HL-60 (cell line): ENCODE measurements at regions not wholly inside any gene's neighbourhood (a gene's known extent, or its start where the extent isn't known, plus 50 kb on each side); places are given as distances from the start of the nearest gene placed in this dataset.

ENCODE experiments used
- GABPA ChIP-seq: IDR thresholded peaks from 2 replicates; pipeline ENCODE4 v1.6.1; 2012; ENCODE audit warnings: low read depth
- POLR2AphosphoS5 ChIP-seq: IDR thresholded peaks from 2 replicates; pipeline ENCODE4 v1.6.1; 2012; ENCODE audit warnings: low read depth
- SPI1 ChIP-seq: IDR thresholded peaks from 2 replicates; pipeline ENCODE4 v1.6.1; 2012; ENCODE audit warnings: low read depth, mild to moderate bottlenecking, borderline replicate concordance
- TF ChIP-seq, protein P1 (sequence below): IDR thresholded peaks from one replicate; pipeline ENCODE4 v1.5.1; 2011; ENCODE audit warnings: low read length, control low read depth, inconsistent platforms; ENCODE audit not compliant: insufficient read depth
- TF ChIP-seq, protein P2 (sequence below): IDR thresholded peaks from 2 replicates; pipeline ENCODE4 v1.6.1; 2012; ENCODE audit warnings: low read depth; ENCODE audit not compliant: insufficient replicate concordance

GRCh38 chr5:52661903-52662595 lies 125.7 kb upstream of the ITGA1 start:
- TF ChIP-seq, protein P1, sequence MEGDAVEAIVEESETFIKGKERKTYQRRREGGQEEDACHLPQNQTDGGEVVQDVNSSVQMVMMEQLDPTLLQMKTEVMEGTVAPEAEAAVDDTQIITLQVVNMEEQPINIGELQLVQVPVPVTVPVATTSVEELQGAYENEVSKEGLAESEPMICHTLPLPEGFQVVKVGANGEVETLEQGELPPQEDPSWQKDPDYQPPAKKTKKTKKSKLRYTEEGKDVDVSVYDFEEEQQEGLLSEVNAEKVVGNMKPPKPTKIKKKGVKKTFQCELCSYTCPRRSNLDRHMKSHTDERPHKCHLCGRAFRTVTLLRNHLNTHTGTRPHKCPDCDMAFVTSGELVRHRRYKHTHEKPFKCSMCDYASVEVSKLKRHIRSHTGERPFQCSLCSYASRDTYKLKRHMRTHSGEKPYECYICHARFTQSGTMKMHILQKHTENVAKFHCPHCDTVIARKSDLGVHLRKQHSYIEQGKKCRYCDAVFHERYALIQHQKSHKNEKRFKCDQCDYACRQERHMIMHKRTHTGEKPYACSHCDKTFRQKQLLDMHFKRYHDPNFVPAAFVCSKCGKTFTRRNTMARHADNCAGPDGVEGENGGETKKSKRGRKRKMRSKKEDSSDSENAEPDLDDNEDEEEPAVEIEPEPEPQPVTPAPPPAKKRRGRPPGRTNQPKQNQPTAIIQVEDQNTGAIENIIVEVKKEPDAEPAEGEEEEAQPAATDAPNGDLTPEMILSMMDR = no peak
- TF ChIP-seq, protein P2, sequence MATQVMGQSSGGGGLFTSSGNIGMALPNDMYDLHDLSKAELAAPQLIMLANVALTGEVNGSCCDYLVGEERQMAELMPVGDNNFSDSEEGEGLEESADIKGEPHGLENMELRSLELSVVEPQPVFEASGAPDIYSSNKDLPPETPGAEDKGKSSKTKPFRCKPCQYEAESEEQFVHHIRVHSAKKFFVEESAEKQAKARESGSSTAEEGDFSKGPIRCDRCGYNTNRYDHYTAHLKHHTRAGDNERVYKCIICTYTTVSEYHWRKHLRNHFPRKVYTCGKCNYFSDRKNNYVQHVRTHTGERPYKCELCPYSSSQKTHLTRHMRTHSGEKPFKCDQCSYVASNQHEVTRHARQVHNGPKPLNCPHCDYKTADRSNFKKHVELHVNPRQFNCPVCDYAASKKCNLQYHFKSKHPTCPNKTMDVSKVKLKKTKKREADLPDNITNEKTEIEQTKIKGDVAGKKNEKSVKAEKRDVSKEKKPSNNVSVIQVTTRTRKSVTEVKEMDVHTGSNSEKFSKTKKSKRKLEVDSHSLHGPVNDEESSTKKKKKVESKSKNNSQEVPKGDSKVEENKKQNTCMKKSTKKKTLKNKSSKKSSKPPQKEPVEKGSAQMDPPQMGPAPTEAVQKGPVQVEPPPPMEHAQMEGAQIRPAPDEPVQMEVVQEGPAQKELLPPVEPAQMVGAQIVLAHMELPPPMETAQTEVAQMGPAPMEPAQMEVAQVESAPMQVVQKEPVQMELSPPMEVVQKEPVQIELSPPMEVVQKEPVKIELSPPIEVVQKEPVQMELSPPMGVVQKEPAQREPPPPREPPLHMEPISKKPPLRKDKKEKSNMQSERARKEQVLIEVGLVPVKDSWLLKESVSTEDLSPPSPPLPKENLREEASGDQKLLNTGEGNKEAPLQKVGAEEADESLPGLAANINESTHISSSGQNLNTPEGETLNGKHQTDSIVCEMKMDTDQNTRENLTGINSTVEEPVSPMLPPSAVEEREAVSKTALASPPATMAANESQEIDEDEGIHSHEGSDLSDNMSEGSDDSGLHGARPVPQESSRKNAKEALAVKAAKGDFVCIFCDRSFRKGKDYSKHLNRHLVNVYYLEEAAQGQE = no peak
- TF ChIP-seq POLR2AphosphoS5 = no peak
- TF ChIP-seq GABPA = no peak
- no peak for TF ChIP-seq SPI1
